Glutamatergic neuron (in vitro differentiated cells): ENCODE measurements at regions not wholly inside any gene's neighbourhood (a gene's known extent, or its start where the extent isn't known, plus 50 kb on each side); places are given as distances from the start of the nearest gene placed in this dataset.

Experiments used
- DNase-seq: peaks from one replicate; pipeline ENCODE4 v3.0.0; 2022
- H3K27ac Mint-ChIP-seq: one replicate; pipeline ENCODE4 v1.8.0; 2020; ENCODE audit warnings: mild to moderate bottlenecking, mixed read lengths, inconsistent platforms; ENCODE audit not compliant: unreplicated experiment
- H3K27me3 Mint-ChIP-seq: one replicate; pipeline ENCODE4 v1.8.0; 2020; ENCODE audit warnings: mild to moderate bottlenecking, moderate library complexity, mixed read lengths, inconsistent platforms; ENCODE audit not compliant: unreplicated experiment
- H3K36me3 Mint-ChIP-seq: one replicate; pipeline ENCODE4 v1.8.0; 2020; ENCODE audit warnings: mild to moderate bottlenecking, mixed read lengths, inconsistent platforms; ENCODE audit not compliant: unreplicated experiment
- H3K4me1 Mint-ChIP-seq: one replicate; pipeline ENCODE4 v1.8.0; 2020; ENCODE audit warnings: mild to moderate bottlenecking, low read depth, mixed read lengths, inconsistent platforms; ENCODE audit not compliant: unreplicated experiment
- H3K4me3 Mint-ChIP-seq: one replicate; pipeline ENCODE4 v1.8.0; 2020; ENCODE audit warnings: mild to moderate bottlenecking, mixed read lengths, inconsistent platforms; ENCODE audit not compliant: unreplicated experiment
- H3K9me3 Mint-ChIP-seq: one replicate; pipeline ENCODE4 v1.8.0; 2020; ENCODE audit warnings: mild to moderate bottlenecking, moderate library complexity, mixed read lengths, inconsistent platforms; ENCODE audit not compliant: unreplicated experiment
- TF ChIP-seq, protein P1 (sequence below): fragments of 200-600 bp; sonication (generic); IDR thresholded peaks from one replicate; pipeline ENCODE4 v1.5.0; 2021; ENCODE audit not compliant: partially characterized antibody, unreplicated experiment

GRCh38 chr13:24042710-24043440 is 117.6 kb upstream of the SPATA13 start:
- H3K4me3 Mint-ChIP-seq: no peak overlapping the region
- peaks cover 4% of the 10 kb centered on the region for H3K27me3 Mint-ChIP-seq
- H3K36me3 Mint-ChIP-seq: peaks cover 10% of the 10 kb centered on the region
- no peaks in the 10 kb centered on the region for H3K4me1 Mint-ChIP-seq
- no peak for DNase-seq
- peaks cover 2% of the 10 kb centered on the region for H3K9me3 Mint-ChIP-seq
- no peak overlapping the region for H3K27ac Mint-ChIP-seq
- TF ChIP-seq, protein P1, sequence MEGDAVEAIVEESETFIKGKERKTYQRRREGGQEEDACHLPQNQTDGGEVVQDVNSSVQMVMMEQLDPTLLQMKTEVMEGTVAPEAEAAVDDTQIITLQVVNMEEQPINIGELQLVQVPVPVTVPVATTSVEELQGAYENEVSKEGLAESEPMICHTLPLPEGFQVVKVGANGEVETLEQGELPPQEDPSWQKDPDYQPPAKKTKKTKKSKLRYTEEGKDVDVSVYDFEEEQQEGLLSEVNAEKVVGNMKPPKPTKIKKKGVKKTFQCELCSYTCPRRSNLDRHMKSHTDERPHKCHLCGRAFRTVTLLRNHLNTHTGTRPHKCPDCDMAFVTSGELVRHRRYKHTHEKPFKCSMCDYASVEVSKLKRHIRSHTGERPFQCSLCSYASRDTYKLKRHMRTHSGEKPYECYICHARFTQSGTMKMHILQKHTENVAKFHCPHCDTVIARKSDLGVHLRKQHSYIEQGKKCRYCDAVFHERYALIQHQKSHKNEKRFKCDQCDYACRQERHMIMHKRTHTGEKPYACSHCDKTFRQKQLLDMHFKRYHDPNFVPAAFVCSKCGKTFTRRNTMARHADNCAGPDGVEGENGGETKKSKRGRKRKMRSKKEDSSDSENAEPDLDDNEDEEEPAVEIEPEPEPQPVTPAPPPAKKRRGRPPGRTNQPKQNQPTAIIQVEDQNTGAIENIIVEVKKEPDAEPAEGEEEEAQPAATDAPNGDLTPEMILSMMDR: no peak

GRCh38 chr13:24043590-24044350 is 116.8 kb upstream of the SPATA13 start:
- peaks cover 4% of the 10 kb centered on the region for H3K27me3 Mint-ChIP-seq
- H3K9me3 Mint-ChIP-seq: peaks cover 2% of the 10 kb centered on the region
- TF ChIP-seq, protein P1: no peak
- H3K4me1 Mint-ChIP-seq: no peaks in the 10 kb centered on the region
- no peak overlapping the region for H3K4me3 Mint-ChIP-seq
- H3K36me3 Mint-ChIP-seq: peaks cover 10% of the 10 kb centered on the region
- H3K27ac Mint-ChIP-seq: no peak overlapping the region
- DNase-seq: no peak

- peaks cover 10% of the 10 kb centered on the region for H3K36me3 Mint-ChIP-seq
- TF ChIP-seq, protein P1: no peak
- H3K27me3 Mint-ChIP-seq: peaks cover 2% of the 10 kb centered on the region
- no peak overlapping the region for H3K27ac Mint-ChIP-seq
- H3K4me3 Mint-ChIP-seq: no peak overlapping the region
- no peak for DNase-seq
- no peaks in the 10 kb centered on the region for H3K4me1 Mint-ChIP-seq
- peaks cover 2% of the 10 kb centered on the region for H3K9me3 Mint-ChIP-seq
Observed at GRCh38 chr13:24045597-24045996, 114.9 kb upstream of the SPATA13 start.

DNA sequence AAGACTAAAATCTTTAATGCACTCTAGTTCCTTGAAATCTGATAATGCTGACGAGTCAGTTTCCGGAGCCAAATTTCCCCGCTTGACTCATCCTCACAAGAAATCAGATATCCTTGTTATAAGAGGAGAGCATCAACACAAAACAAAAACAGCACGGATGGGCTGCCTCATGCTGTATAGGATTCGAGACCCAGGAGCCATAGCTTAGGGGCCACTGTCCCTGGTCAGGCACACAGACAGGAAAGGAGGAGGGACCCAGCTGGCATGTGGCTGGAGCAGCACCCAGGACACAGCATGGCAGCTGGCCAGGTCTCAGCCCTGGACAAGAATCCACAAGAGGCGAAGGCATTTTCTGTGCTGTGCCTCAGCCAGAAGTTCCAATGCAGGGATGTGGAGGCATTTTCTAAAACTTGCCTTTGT is 110.2 kb upstream of the SPATA13 start:
- H3K27ac Mint-ChIP-seq: no peak overlapping the region
- TF ChIP-seq, protein P1: no peak
- no peak overlapping the region for H3K4me3 Mint-ChIP-seq
- H3K9me3 Mint-ChIP-seq: peaks cover 2% of the 10 kb centered on the region
- H3K36me3 Mint-ChIP-seq: peaks cover 10% of the 10 kb centered on the region
- no peak for DNase-seq
- H3K27me3 Mint-ChIP-seq: no peaks in the 10 kb centered on the region
- H3K4me1 Mint-ChIP-seq: no peaks in the 10 kb centered on the region
